HG03354 (cell line): ENCODE measurements at regions not wholly inside any gene's neighbourhood (a gene's known extent, or its start where the extent isn't known, plus 50 kb on each side); places are given as distances from the start of the nearest gene placed in this dataset.

ENCODE experiments used
- ATAC-seq: cut with Tn5 transposase; IDR thresholded peaks from one replicate; pipeline ENCODE4 v1.9.1; 2021; ENCODE audit warnings: mild to moderate bottlenecking; ENCODE audit not compliant: unreplicated experiment, poor library complexity, severe bottlenecking

GRCh38 chr1:112307930-112308591, 88.0 kb upstream of the CTTNBP2NL start:
- no peak for ATAC-seq

GRCh38 chr1:112308716-112309115, 87.3 kb upstream of the CTTNBP2NL start:
- ATAC-seq, result no peak

GRCh38 chr1:112309499-112309898, 86.5 kb upstream of the CTTNBP2NL start:
- no peak for ATAC-seq

- no peak for ATAC-seq
These were observed 83.7 kb upstream of the CTTNBP2NL start for GRCh38 chr1:112312315-112312714.

GRCh38 chr1:112312879-112313278, 83.1 kb upstream of the CTTNBP2NL start:
- no peak for ATAC-seq

GRCh38 chr1:112316254-112316913, 79.6 kb upstream of the CTTNBP2NL start:
- no peak for ATAC-seq

GRCh38 chr1:112317140-112317539, 78.9 kb upstream of the CTTNBP2NL start:
- no peak for ATAC-seq

- no peak for ATAC-seq
These were observed 78.4 kb upstream of the CTTNBP2NL start for GRCh38 chr1:112317611-112318062.

- ATAC-seq, result no peak
These were observed 77.8 kb upstream of the CTTNBP2NL start for GRCh38 chr1:112318263-112318662.

GRCh38 chr1:112318698-112319370, 77.2 kb upstream of the CTTNBP2NL start:
- ATAC-seq, result no peak

GRCh38 chr1:112319371-112320040, 76.5 kb upstream of the CTTNBP2NL start:
- no peak for ATAC-seq

- ATAC-seq, result no peak
These were observed 76.0 kb upstream of the CTTNBP2NL start for GRCh38 chr1:112320058-112320457.

- ATAC-seq, result no peak
These were observed 74.0 kb upstream of the CTTNBP2NL start for GRCh38 chr1:112322018-112322417.

GRCh38 chr1:112322983-112323678, 72.9 kb upstream of the CTTNBP2NL start:
- ATAC-seq, result no peak

GRCh38 chr1:112325504-112325903, 70.5 kb upstream of the CTTNBP2NL start:
- no peak for ATAC-seq

- no peak for ATAC-seq
These were observed 67.4 kb upstream of the CTTNBP2NL start for GRCh38 chr1:112328600-112328999.

GRCh38 chr1:112332176-112333150, 63.6 kb upstream of the CTTNBP2NL start:
- no peak for ATAC-seq

GRCh38 chr1:112335351-112335750, 60.7 kb upstream of the CTTNBP2NL start:
- no peak for ATAC-seq
